Activated CD4-positive, alpha-beta memory T cell treated with anti-CD3 and anti-CD28 coated beads, Interleukin-2, amount 10 ng/mL, durations not matched to agents 7 days and 5 days (primary cell): ENCODE measurements at regions not wholly inside any gene's neighbourhood (a gene's known extent, or its start where the extent isn't known, plus 50 kb on each side); places are given as distances from the start of the nearest gene placed in this dataset.
"Not testable (repeated sequence)": the region's sequence is repeated elsewhere in the genome, so short reads cannot be mapped to it uniquely, and the experiment has no call there.

Experiments
- CTCF ChIA-PET: fragments of 350-600 bp; sonication (Branson Sonifier 250); formaldehyde crosslinking; loops from one replicate; lab custom pipeline; 2021; ENCODE audit warnings: antibody characterized with exemption, inconsistent platforms; lab: Charles Lee
- POLR2A ChIA-PET: fragments of 350-600 bp; sonication (Branson Sonifier 250); formaldehyde crosslinking; loops from one replicate; lab custom pipeline; 2021; ENCODE audit warnings: antibody characterized with exemption; lab: Charles Lee
- DNase-seq: peaks from one replicate; pipeline ENCODE4 v3.0.0-alpha.2; 2020
- H3K27ac Mint-ChIP-seq: one replicate; pipeline ENCODE4 v1.8.0; 2021; ENCODE audit warnings: mild to moderate bottlenecking, mixed read lengths
- H3K27me3 Mint-ChIP-seq: one replicate; pipeline ENCODE4 v1.8.0; 2021; ENCODE audit warnings: mixed read lengths
- H3K36me3 Mint-ChIP-seq: one replicate; pipeline ENCODE4 v1.8.0; 2021; ENCODE audit warnings: low read depth, mixed read lengths
- H3K4me1 Mint-ChIP-seq: one replicate; pipeline ENCODE4 v1.8.0; 2021; ENCODE audit warnings: mixed read lengths
- H3K4me3 Mint-ChIP-seq: one replicate; pipeline ENCODE4 v1.8.0; 2021; ENCODE audit warnings: mild to moderate bottlenecking, mixed read lengths
- H3K9me3 Mint-ChIP-seq: one replicate; pipeline ENCODE4 v1.8.0; 2021; ENCODE audit warnings: mixed read lengths

GRCh38 chr10:33783078-33783477, 448.6 kb upstream of the NRP1 start:
- no peak for DNase-seq
- Mint-ChIP-seq H3K9me3 (no peaks in the 10 kb centered on the region), H3K27me3 (no peaks in the 10 kb centered on the region), H3K27ac (no peak overlapping the region), H3K4me3 (no peak overlapping the region), H3K4me1 (no peaks in the 10 kb centered on the region), H3K36me3 (no peaks in the 10 kb centered on the region)
- ChIA-PET CTCF (no interaction called here), POLR2A (no interaction called here)

DNA sequence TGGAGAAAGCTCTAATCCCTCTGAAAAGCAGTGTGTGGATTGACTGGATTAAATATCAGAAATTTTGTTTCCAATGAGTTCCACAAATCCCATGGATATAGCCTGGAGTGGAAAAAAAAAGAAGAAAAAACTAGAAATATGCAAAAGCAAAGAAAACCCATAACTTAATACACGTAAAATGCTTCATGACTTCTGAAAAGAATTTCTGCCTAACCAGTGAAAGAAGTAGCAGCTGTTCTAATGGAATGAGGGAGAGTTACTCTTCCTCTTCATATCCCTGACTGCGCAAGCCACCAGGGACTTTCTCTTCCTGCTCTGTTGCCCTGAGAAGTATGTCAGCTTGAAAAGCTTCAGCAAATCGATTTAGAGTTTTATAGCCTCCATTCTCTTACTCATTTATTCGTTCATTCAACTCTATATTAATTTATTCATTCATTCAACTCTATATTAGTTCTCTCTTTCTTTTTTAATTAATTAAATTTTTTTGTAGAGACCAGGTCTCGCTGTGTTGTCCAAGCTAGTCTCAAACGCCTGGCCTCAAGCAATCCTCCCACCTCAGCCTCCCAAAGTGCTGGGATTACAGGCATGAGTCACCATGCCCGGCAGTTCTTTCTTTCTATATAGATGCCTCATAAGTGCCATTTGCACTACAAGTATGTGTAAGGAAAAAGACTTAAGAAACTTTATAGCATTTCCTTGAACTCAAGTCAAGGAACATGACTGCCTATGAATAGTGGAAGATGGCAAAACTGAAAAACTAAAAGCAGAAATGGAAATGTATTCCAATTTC, 447.3 kb upstream of the NRP1 start:
- H3K9me3 Mint-ChIP-seq: no peaks in the 10 kb centered on the region
- DNase-seq: no peak
- no peak overlapping the region for H3K27ac Mint-ChIP-seq
- H3K4me3 Mint-ChIP-seq: no peak overlapping the region
- no peaks in the 10 kb centered on the region for H3K4me1 Mint-ChIP-seq
- ChIA-PET CTCF (no interaction called here), POLR2A (no interaction called here)
- H3K27me3 Mint-ChIP-seq: no peaks in the 10 kb centered on the region
- no peaks in the 10 kb centered on the region for H3K36me3 Mint-ChIP-seq

DNA sequence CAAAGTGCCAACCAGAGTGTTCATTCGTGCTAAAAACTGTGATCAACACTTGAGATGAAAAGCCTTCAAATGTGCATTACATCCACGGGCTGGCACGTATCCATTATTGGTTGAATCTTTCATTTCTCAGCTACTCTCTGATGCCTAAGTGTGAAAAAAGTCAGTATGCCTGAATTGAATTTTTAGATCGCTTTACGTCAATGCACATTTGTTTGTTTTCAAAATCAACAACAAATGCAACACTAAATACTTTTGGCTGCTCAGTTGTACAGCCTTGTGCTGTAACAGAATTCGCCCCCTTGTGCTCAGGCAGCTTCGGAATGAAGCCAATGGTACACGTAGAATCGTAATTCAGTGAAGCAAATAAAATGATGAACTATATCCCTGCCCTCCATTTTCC, 446.5 kb upstream of the NRP1 start:
- H3K4me3 Mint-ChIP-seq: no peak overlapping the region
- no peaks in the 10 kb centered on the region for H3K27me3 Mint-ChIP-seq
- ChIA-PET POLR2A (no interaction called here), CTCF (no interaction called here)
- no peaks in the 10 kb centered on the region for H3K36me3 Mint-ChIP-seq
- no peaks in the 10 kb centered on the region for H3K4me1 Mint-ChIP-seq
- H3K27ac Mint-ChIP-seq: no peak overlapping the region
- no peak for DNase-seq
- H3K9me3 Mint-ChIP-seq: no peaks in the 10 kb centered on the region

DNA sequence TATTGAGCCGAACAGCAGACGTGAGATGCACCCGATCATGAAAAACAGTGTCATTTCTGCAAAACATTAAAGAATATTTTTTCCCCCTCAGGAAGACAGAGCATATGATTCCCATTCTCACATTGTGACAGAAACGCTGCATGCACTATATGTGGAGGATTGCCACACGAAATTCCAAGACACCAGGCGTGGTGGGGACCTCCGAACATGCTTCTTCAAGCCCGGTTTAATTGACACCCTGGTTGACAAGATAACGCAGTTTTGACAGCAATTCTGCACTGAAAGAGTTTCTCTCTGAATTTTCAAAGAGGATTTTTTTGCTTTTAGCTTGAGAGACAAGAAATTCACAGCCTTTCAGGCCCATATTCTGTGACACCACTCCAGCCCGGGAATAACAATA, 442.8 kb upstream of the NRP1 start:
- POLR2A ChIA-PET: no interaction called here
- H3K27ac Mint-ChIP-seq: no peak overlapping the region
- no peaks in the 10 kb centered on the region for H3K4me1 Mint-ChIP-seq

DNA sequence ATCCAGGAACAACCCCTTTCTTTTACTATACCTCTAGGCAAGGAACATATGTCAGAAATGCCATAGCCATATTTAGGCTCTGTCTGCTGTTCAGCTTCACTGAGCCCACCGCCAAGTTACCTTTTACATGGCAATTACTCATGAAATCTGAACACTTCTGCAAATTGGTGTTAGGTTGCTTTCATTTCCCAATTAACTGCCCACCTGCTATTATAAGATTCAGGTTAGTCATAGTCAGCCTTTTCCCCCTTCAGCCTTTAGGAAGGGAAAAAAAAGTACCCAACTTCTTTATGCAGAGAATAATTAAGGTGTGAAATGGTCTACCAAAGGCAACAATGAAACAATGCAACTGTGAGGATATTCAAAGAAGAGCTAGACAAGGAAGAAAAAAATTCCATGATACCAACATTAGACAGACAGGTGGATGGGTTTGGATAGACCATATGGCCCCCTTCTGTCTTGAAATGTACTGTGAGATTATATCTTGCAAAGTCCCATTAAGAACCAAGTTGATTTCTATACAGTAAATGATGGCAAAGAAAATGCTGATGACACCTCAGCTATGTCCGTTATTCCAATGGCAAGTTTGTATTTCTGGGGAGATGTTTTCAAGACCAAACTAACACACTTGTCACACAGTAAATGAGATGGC, 442.1 kb upstream of the NRP1 start:
- H3K9me3 Mint-ChIP-seq: peaks cover 2% of the 10 kb centered on the region
- POLR2A ChIA-PET: no interaction called here
- CTCF ChIA-PET: no interaction called here
- H3K36me3 Mint-ChIP-seq: no peaks in the 10 kb centered on the region
- H3K4me1 Mint-ChIP-seq: no peaks in the 10 kb centered on the region
- no peak overlapping the region for H3K4me3 Mint-ChIP-seq
- no peak overlapping the region for H3K27ac Mint-ChIP-seq
- no peak for DNase-seq
- no peaks in the 10 kb centered on the region for H3K27me3 Mint-ChIP-seq

More for the DNA sequence above, 442.8 kb upstream of the NRP1 start:
- no peak for DNase-seq
- CTCF ChIA-PET: no interaction called here
- H3K36me3 Mint-ChIP-seq: no peaks in the 10 kb centered on the region
- no peak overlapping the region for H3K4me3 Mint-ChIP-seq
- peaks cover 2% of the 10 kb centered on the region for H3K9me3 Mint-ChIP-seq
- H3K27me3 Mint-ChIP-seq: no peaks in the 10 kb centered on the region

DNA sequence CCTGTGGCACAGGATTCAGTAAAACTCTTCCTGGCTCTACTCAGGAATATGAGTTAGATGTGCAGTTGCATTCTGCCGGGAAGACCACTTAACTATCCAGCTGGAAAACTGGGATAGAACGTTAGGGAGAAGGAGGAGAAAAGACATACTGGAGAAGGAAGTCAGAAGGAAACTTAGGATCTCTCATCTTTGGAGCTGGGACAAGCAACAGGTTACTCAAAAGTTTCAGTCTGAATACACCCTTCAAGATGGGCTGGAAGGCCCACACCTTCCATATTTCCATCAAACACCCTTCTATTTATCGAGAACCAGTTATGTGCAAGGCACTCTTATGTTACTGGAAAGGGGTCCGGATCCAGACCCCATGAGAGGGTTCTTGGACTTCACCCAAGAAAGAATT, 440.4 kb upstream of the NRP1 start:
- H3K27ac Mint-ChIP-seq: no peak overlapping the region
- POLR2A ChIA-PET: no interaction called here
- no peaks in the 10 kb centered on the region for H3K27me3 Mint-ChIP-seq
- no peaks in the 10 kb centered on the region for H3K4me1 Mint-ChIP-seq
- H3K9me3 Mint-ChIP-seq: peaks cover 2% of the 10 kb centered on the region
- DNase-seq: no peak
- no peak overlapping the region for H3K4me3 Mint-ChIP-seq
- H3K36me3 Mint-ChIP-seq: no peaks in the 10 kb centered on the region
- CTCF ChIA-PET: no interaction called here

DNA sequence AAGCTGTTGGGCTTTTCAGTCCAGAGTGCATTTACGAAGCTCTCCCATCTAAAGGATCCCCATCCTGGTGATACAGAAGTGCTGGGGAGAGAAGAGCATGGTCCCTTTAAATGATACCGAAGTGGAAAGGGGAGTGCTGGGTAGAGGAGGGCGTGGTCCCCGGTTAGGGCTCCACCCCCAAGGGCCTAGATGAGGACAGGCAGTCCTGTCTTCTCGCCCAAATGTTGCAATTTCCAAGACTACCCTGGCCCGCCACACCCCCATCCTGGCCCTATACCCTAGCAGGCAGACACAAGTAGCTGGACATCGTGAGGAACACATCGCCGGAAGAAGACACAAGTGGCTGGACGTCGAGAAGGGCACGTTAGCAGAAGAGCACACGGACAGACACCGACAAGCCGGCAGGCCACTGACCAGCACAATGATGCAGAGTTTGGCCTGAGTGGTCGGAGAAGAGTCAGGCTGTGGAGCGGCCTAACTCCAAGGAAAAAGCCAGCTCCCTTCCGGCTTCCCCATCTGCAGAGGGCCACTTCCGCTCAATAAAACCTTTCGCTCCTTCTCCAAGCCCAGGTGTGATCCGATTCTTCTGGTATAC, 439.5 kb upstream of the NRP1 start:
- no peak for DNase-seq
- ChIA-PET CTCF (no interaction called here), POLR2A (no interaction called here)
- no peaks in the 10 kb centered on the region for H3K4me1 Mint-ChIP-seq
- H3K9me3 Mint-ChIP-seq: peaks cover 2% of the 10 kb centered on the region
- H3K27me3 Mint-ChIP-seq: no peaks in the 10 kb centered on the region
- H3K36me3 Mint-ChIP-seq: no peaks in the 10 kb centered on the region
- no peak overlapping the region for H3K27ac Mint-ChIP-seq
- no peak overlapping the region for H3K4me3 Mint-ChIP-seq

DNA sequence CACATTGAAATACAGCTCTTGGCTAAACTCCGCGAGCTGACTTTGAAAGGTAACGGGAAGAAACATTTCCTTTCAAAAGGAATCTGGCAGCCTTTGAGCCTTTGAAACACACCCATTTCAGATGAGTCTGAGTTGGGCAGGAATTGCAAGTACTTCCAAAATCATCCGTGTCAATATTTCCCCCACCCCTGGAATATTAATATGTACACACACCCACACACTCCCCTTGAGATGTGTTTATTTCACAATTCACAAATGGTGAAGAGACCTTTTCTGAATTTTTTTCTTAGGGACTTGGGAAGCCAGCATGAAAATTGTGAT, 438.7 kb upstream of the NRP1 start:
- H3K4me3 Mint-ChIP-seq: no peak overlapping the region
- ChIA-PET POLR2A (no interaction called here), CTCF (no interaction called here)
- no peaks in the 10 kb centered on the region for H3K36me3 Mint-ChIP-seq
- H3K9me3 Mint-ChIP-seq: peaks cover 2% of the 10 kb centered on the region
- DNase-seq: no peak
- H3K4me1 Mint-ChIP-seq: no peaks in the 10 kb centered on the region
- H3K27me3 Mint-ChIP-seq: no peaks in the 10 kb centered on the region
- no peak overlapping the region for H3K27ac Mint-ChIP-seq

GRCh38 chr10:33772370-33773252, 438.1 kb upstream of the NRP1 start:
- no peak for DNase-seq
- Mint-ChIP-seq H3K4me1 (no peaks in the 10 kb centered on the region), H3K27ac (no peak overlapping the region), H3K4me3 (no peak overlapping the region), H3K9me3 (peaks cover 2% of the 10 kb centered on the region), H3K27me3 (no peaks in the 10 kb centered on the region), H3K36me3 (no peaks in the 10 kb centered on the region)
- POLR2A ChIA-PET: no interaction called here
- CTCF ChIA-PET: no interaction called here

- H3K36me3 Mint-ChIP-seq, H3K4me3 Mint-ChIP-seq, DNase-seq, POLR2A ChIA-PET, H3K27ac Mint-ChIP-seq, H3K9me3 Mint-ChIP-seq, H3K27me3 Mint-ChIP-seq, H3K4me1 Mint-ChIP-seq, CTCF ChIA-PET: not testable (repeated sequence)
Measured at GRCh38 chr10:33771856-33772255, 437.4 kb upstream of the NRP1 start.

- Mint-ChIP-seq H3K36me3 (no peaks in the 10 kb centered on the region), H3K27me3 (no peaks in the 10 kb centered on the region), H3K27ac (no peak overlapping the region), H3K4me3 (no peak overlapping the region), H3K9me3 (no peaks in the 10 kb centered on the region), H3K4me1 (no peaks in the 10 kb centered on the region)
- no peak for DNase-seq
- ChIA-PET CTCF (interaction anchor here (0.7 kb wide), 1 partner anchor 263 kb away, joined by 4 read pairs; no protein-coding TSS in a partner anchor), POLR2A (no interaction called here)
Measured at GRCh38 chr10:33764694-33765185, 430.3 kb upstream of the NRP1 start.

DNA sequence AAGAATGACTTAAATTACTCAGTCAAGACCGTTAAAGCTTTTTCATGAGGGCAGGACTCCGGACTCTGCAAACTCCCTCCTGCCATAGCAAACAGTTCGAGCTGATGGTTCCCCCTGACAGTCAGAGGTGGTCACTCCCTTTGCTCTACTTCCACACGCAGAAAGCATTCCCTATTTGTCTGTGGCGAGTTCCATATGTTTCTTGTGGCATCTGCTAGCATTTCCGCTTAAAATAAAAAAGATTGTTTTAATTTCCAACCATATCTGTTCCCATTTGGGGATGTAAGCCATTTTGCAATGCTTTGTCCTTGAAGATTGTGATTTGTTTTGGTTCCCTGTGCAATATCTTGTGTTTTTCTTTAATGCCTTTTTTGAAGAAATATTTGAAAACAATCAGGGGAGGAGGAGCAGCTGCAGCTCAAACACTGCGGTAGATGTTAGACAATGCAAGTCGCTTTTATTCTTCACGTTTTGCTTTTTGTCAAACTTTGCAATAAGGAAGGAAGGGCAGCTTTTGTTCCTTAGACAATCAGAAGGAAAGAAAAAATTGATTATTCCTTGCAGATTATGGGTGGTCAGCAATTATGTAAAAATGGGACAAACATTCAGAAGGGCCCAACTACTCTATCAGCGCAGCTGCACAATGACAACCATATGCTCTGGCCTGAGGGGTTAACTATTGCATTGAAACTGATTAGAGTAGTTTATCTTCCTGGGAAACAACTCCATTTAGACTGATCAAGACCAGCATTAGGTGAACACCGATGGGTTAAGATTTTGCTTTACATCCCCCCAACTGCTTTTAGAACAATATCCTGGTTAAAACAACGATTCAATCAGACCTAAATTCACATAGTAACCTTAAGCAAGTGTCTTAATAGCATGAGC, 425.8 kb upstream of the NRP1 start:
- ChIA-PET POLR2A (no interaction called here), CTCF (no interaction called here)
- Mint-ChIP-seq H3K27ac (no peak overlapping the region), H3K27me3 (no peaks in the 10 kb centered on the region), H3K36me3 (no peaks in the 10 kb centered on the region), H3K4me3 (no peak overlapping the region), H3K9me3 (no peaks in the 10 kb centered on the region), H3K4me1 (no peaks in the 10 kb centered on the region)
- no peak for DNase-seq
